Neuronal stem cell (in vitro differentiated cells): ENCODE measurements at regions not wholly inside any gene's neighbourhood (a gene's known extent, or its start where the extent isn't known, plus 50 kb on each side); places are given as distances from the start of the nearest gene placed in this dataset.
A peak's percentile ranks its signal among the peaks of the same experiment; 100 is the strongest.

Experiments used
- DNase-seq: peaks from one replicate; pipeline ENCODE4 v3.0.0-alpha.2; 2013; ENCODE audit warnings: low spot score
- H2AFZ ChIP-seq: one replicate; pipeline ENCODE4 v1.6.1; 2013; ENCODE audit warnings: mild to moderate bottlenecking, low read length, inconsistent platforms
- H2AK5ac ChIP-seq: 2 replicates; pipeline ENCODE4 v1.6.1; 2013; ENCODE audit warnings: low read depth, mild to moderate bottlenecking, inconsistent platforms, low read length, moderate library complexity, mixed read lengths
- H2BK120ac ChIP-seq: 2 replicates; pipeline ENCODE4 v1.6.1; 2013; ENCODE audit warnings: low read depth, mild to moderate bottlenecking, inconsistent platforms, low read length, moderate library complexity, mixed read lengths
- H2BK12ac ChIP-seq: one replicate; pipeline ENCODE4 v1.6.1; 2013; ENCODE audit warnings: low read length, inconsistent platforms
- H2BK15ac ChIP-seq: 2 replicates; pipeline ENCODE4 v1.6.1; 2013; ENCODE audit warnings: mild to moderate bottlenecking, low read length, inconsistent platforms, mixed read lengths
- H2BK5ac ChIP-seq: one replicate; pipeline ENCODE4 v1.6.1; 2013; ENCODE audit warnings: inconsistent platforms, mild to moderate bottlenecking, low read length, moderate library complexity
- H3K14ac ChIP-seq: one replicate; pipeline ENCODE4 v1.6.1; 2013; ENCODE audit warnings: low read length, inconsistent platforms
- H3K18ac ChIP-seq: 2 replicates; pipeline ENCODE4 v1.6.1; 2013; ENCODE audit warnings: low read length, inconsistent platforms
- H3K23ac ChIP-seq: 2 replicates; pipeline ENCODE4 v1.6.1; 2013; ENCODE audit warnings: low read depth, mild to moderate bottlenecking, mixed read lengths, low read length, inconsistent platforms; ENCODE audit not compliant: poor library complexity
- H3K27ac ChIP-seq: replicated peaks from 3 replicates; pipeline ENCODE4 v1.5.1; 2013; ENCODE audit warnings: low read length, inconsistent platforms
- H3K27me3 ChIP-seq, 3 experiments: 2 replicates each; pipeline ENCODE4 v1.6.1; 2013; ENCODE audit warnings: low read length in 3 of 3, mild to moderate bottlenecking in 2 of 3, inconsistent platforms in 1 of 3, low read depth in 1 of 3, mixed read lengths in 1 of 3, moderate library complexity in 1 of 3; ENCODE audit not compliant: control insufficient read depth in 3 of 3, insufficient read depth in 3 of 3
- H3K36me3 ChIP-seq, 2 donors: replicated peaks in 1 of 2; 2 replicates each; pipeline ENCODE4 v1.6.1; 2013; ENCODE audit warnings: low read length in 2 of 2; ENCODE audit not compliant: control insufficient read depth in 2 of 2, insufficient read depth in 2 of 2
- H3K4ac ChIP-seq: 2 replicates; pipeline ENCODE4 v1.6.1; 2013; ENCODE audit warnings: inconsistent platforms, mild to moderate bottlenecking, low read length, moderate library complexity
- H3K4me1 ChIP-seq, 2 donors: 1 replicate in 1 of 2; 2 replicates in 1 of 2; pipeline ENCODE4 v1.6.1; 2013; ENCODE audit warnings: low read length in 2 of 2, low read depth in 1 of 2; ENCODE audit not compliant: control insufficient read depth in 2 of 2, insufficient read depth in 1 of 2
- H3K4me2 ChIP-seq: one replicate; pipeline ENCODE4 v1.6.1; 2013; ENCODE audit warnings: mild to moderate bottlenecking, low read length, inconsistent platforms; ENCODE audit not compliant: insufficient read depth, poor library complexity, severe bottlenecking
- H3K4me3 ChIP-seq, 2 donors: 2 replicates each; pipeline ENCODE4 v1.5.1; 2013; ENCODE audit warnings: low read length in 2 of 2, mild to moderate bottlenecking in 2 of 2, inconsistent platforms in 1 of 2, moderate library complexity in 1 of 2
- H3K79me1 ChIP-seq: one replicate; pipeline ENCODE4 v1.6.1; 2013; ENCODE audit warnings: low read depth, mild to moderate bottlenecking, inconsistent platforms, low read length, moderate library complexity
- H3K9ac ChIP-seq: one replicate; pipeline ENCODE4 v1.6.1; 2013; ENCODE audit warnings: mild to moderate bottlenecking, low read depth, low read length, inconsistent platforms; ENCODE audit not compliant: poor library complexity
- H3K9me3 ChIP-seq, 2 donors: replicated peaks in 1 of 2; 2 replicates each; pipeline versions ENCODE3 to v1.6.1; 2013; ENCODE audit warnings: low read length in 2 of 2, mild to moderate bottlenecking in 2 of 2, inconsistent platforms in 1 of 2, low read depth in 1 of 2, mixed read lengths in 1 of 2, moderate library complexity in 1 of 2; ENCODE audit not compliant: control insufficient read depth in 2 of 2, insufficient read depth in 1 of 2
- H4K8ac ChIP-seq: one replicate; pipeline ENCODE4 v1.6.1; 2013; ENCODE audit warnings: low read depth, mild to moderate bottlenecking, inconsistent platforms, low read length, moderate library complexity
- H4K91ac ChIP-seq: one replicate; pipeline ENCODE4 v1.6.1; 2013; ENCODE audit warnings: low read length, low read depth, mild to moderate bottlenecking, inconsistent platforms; ENCODE audit not compliant: poor library complexity
- WGBS, 2 donors: extraction: QIAGEN DNeasy Blood & Tissue Kit; methylation state at CpG; one replicate each; pipeline ENCODE4 v1.1.7; 2013; ENCODE audit warnings: missing lambda C conversion rate in 2 of 2, mixed read lengths in 1 of 2; ENCODE audit not compliant: insufficient read length in 2 of 2, insufficient replicate concordance in 1 of 2; ENCODE audit errors: extremely low coverage in 2 of 2; 5-methylcytosine and 5-hydroxymethylcytosine counted together

- Histone ChIP-seq H2AK5ac (no peak overlapping the region), H3K14ac (no peak overlapping the region), H4K91ac (no peak overlapping the region), H3K4ac (no peak overlapping the region), H3K18ac (no peak overlapping the region), H2BK15ac (no peak overlapping the region), H2BK120ac (no peak overlapping the region), H4K8ac (no peak overlapping the region), H3K27ac (no peak overlapping the region), H2AFZ (no peak overlapping the region), H2BK5ac (no peak overlapping the region), H3K23ac (no peak overlapping the region), H3K9me3 (no peaks in the 10 kb centered on the region), H3K4me2 (no peak overlapping the region), H3K27me3 (no peaks in the 10 kb centered on the region), H3K79me1 (no peaks in the 10 kb centered on the region), H3K4me1 (no peaks in the 10 kb centered on the region), H2BK12ac (no peak overlapping the region), H3K9ac (no peak overlapping the region), H3K4me3 (no peak overlapping the region), H3K36me3 (no peaks in the 10 kb centered on the region)
- WGBS, 2 donors: no CpG with 5 or more reads among the region's 1 CpG
- DNase-seq: no peak
These were observed 1148.1 kb upstream of the FANCL start for GRCh38 chr2:59389240-59389639.

- no CpG with 5 or more reads among the region's 10 CpGs for WGBS, 2 donors
- Histone ChIP-seq H3K79me1 (no peaks in the 10 kb centered on the region), H2AFZ (no peak overlapping the region), H3K18ac (no peak overlapping the region), H3K23ac (no peak overlapping the region), H2BK15ac (no peak overlapping the region), H2BK12ac (no peak overlapping the region), H3K27ac (no peak overlapping the region), H3K9me3 (no peaks in the 10 kb centered on the region), H3K14ac (no peak overlapping the region), H3K4me3 (no peak overlapping the region), H3K27me3 (no peaks in the 10 kb centered on the region), H3K36me3 (no peaks in the 10 kb centered on the region), H3K9ac (no peak overlapping the region), H2BK5ac (no peak overlapping the region), H4K91ac (no peak overlapping the region), H3K4ac (no peak overlapping the region), H2AK5ac (no peak overlapping the region), H3K4me1 (no peaks in the 10 kb centered on the region), H2BK120ac (no peak overlapping the region), H3K4me2 (no peak overlapping the region), H4K8ac (no peak overlapping the region)
- DNase-seq: no peak
These were observed 1144.8 kb upstream of the FANCL start for GRCh38 chr2:59385971-59386370.

GRCh38 chr2:59383473-59383872 is 1142.3 kb upstream of the FANCL start:
- no peak overlapping the region for H3K4ac ChIP-seq
- no peak overlapping the region for H3K4me2 ChIP-seq

GRCh38 chr2:59378127-59378526 is 1137.0 kb upstream of the FANCL start:
- Histone ChIP-seq H3K9me3 (peaks cover 0 to 3% of the 10 kb centered on the region in 2 donors), H2AK5ac (no peak overlapping the region), H3K23ac (no peak overlapping the region), H4K91ac (no peak overlapping the region), H2AFZ (no peak overlapping the region), H3K36me3 (no peaks in the 10 kb centered on the region), H3K27me3 (no peaks in the 10 kb centered on the region), H3K79me1 (no peaks in the 10 kb centered on the region), H3K4ac (no peak overlapping the region), H2BK120ac (no peak overlapping the region), H2BK12ac (no peak overlapping the region), H3K4me2 (no peak overlapping the region), H4K8ac (no peak overlapping the region), H2BK15ac (no peak overlapping the region), H3K18ac (no peak overlapping the region), H3K4me1 (no peaks in the 10 kb centered on the region), H2BK5ac (no peak overlapping the region), H3K9ac (no peak overlapping the region), H3K4me3 (peak overlapping the region in 1 of 2 donors; percentile 59), H3K27ac (no peak overlapping the region), H3K14ac (no peak overlapping the region)
- no CpG with 5 or more reads among the region's 1 CpG for WGBS, 2 donors
- DNase-seq: no peak

More at GRCh38 chr2:59383473-59383872, 1142.3 kb upstream of the FANCL start:
- Histone ChIP-seq H2BK15ac (no peak overlapping the region), H2BK120ac (no peak overlapping the region), H3K9ac (no peak overlapping the region), H3K36me3 (no peaks in the 10 kb centered on the region), H3K27ac (no peak overlapping the region), H3K9me3 (peaks cover 0 to under 1% of the 10 kb centered on the region in 2 donors), H3K4me3 (no peak overlapping the region), H3K18ac (no peak overlapping the region), H4K91ac (no peak overlapping the region), H2AK5ac (no peak overlapping the region), H2BK5ac (no peak overlapping the region), H3K14ac (no peak overlapping the region), H3K23ac (no peak overlapping the region), H4K8ac (no peak overlapping the region), H3K79me1 (no peaks in the 10 kb centered on the region), H2AFZ (no peak overlapping the region), H3K4me1 (no peaks in the 10 kb centered on the region), H3K27me3 (no peaks in the 10 kb centered on the region), H2BK12ac (no peak overlapping the region)
- no peak for DNase-seq
- no CpG with 5 or more reads among the region's 1 CpG for WGBS, 2 donors
